PC-9 (cell line): ENCODE measurements at regions not wholly inside any gene's neighbourhood (a gene's known extent, or its start where the extent isn't known, plus 50 kb on each side); places are given as distances from the start of the nearest gene placed in this dataset.
"Not testable (repeated sequence)": the region's sequence is repeated elsewhere in the genome, so short reads cannot be mapped to it uniquely, and the experiment has no call there.

ENCODE experiments used
- BruUV-seq: library from RNA; stranded (reverse); fragments of 400-500 nt; replicated peaks from 2 replicates; lab custom pipeline; 2021; lab: Mats Ljungman, UMichigan
- CTCF ChIA-PET: fragments of 300-600 bp; sonication (Branson Sonifier 250); formaldehyde crosslinking; loops from one replicate; lab custom pipeline; 2022; ENCODE audit warnings: antibody characterized with exemption; lab: Charles Lee
- POLR2A ChIA-PET: fragments of 300-600 bp; sonication (Branson Sonifier 250); formaldehyde crosslinking; loops from one replicate; lab custom pipeline; 2022; ENCODE audit warnings: antibody characterized with exemption; ENCODE audit not compliant: unreplicated experiment; lab: Charles Lee
- DNase-seq, 2 experiments: peaks; one replicate each; pipeline versions ENCODE4 v3.0.0 to v3.0.0-alpha.2; 2015 to 2022; ENCODE audit warnings: mixed read lengths in 1 of 2
- H2AFZ ChIP-seq: fragments of 200-600 bp; sonication (generic); 2 replicates; pipeline ENCODE4 v1.8.1; 2017; ENCODE audit warnings: antibody characterized with exemption
- H3F3A ChIP-seq: fragments of 200-600 bp; sonication (generic); 2 replicates; pipeline ENCODE4 v1.8.1; 2017; ENCODE audit warnings: antibody characterized with exemption, mild to moderate bottlenecking, low read depth; ENCODE audit not compliant: insufficient read depth
- H3K27ac ChIP-seq: fragments of 200-600 bp; sonication (generic); 2 replicates; pipeline ENCODE4 v1.6.1; 2016; ENCODE audit warnings: mixed run types
- H3K27me3 ChIP-seq: fragments of 200-600 bp; sonication (generic); 2 replicates; pipeline ENCODE4 v1.6.1; 2016; ENCODE audit warnings: low read depth, mixed run types; ENCODE audit not compliant: insufficient read depth
- H3K36me3 ChIP-seq: fragments of 200-600 bp; sonication (generic); 2 replicates; pipeline ENCODE4 v1.6.1; 2016; ENCODE audit warnings: low read depth, mixed run types
- H3K4me1 ChIP-seq: fragments of 200-600 bp; sonication (generic); replicated peaks from 2 replicates; pipeline ENCODE4 v1.6.1; 2016; ENCODE audit warnings: mixed run types; ENCODE audit not compliant: insufficient read depth
- H3K4me2 ChIP-seq: fragments of 200-600 bp; sonication (generic); 2 replicates; pipeline ENCODE4 v1.6.1; 2017; ENCODE audit warnings: mixed run types
- H3K4me3 ChIP-seq: fragments of 200-600 bp; sonication (generic); 2 replicates; pipeline ENCODE4 v1.6.1; 2016; ENCODE audit warnings: mixed run types
- H3K79me2 ChIP-seq: fragments of 200-600 bp; sonication (generic); 2 replicates; pipeline ENCODE4 v1.6.1; 2017; ENCODE audit warnings: low read depth, mixed run types
- H3K9me2 ChIP-seq: fragments of 200-600 bp; sonication (generic); 2 replicates; pipeline ENCODE4 v1.8.1; 2017; ENCODE audit warnings: mild to moderate bottlenecking; ENCODE audit not compliant: insufficient read depth
- H3K9me3 ChIP-seq: fragments of 200-600 bp; sonication (generic); 2 replicates; pipeline ENCODE4 v1.8.1; 2016; ENCODE audit warnings: low read depth; ENCODE audit not compliant: insufficient read depth
- H4K20me1 ChIP-seq: fragments of 200-600 bp; sonication (generic); 2 replicates; pipeline ENCODE4 v1.8.1; 2017; ENCODE audit not compliant: insufficient read depth
- CTCF ChIP-seq: fragments of 200-600 bp; sonication (generic); conservative IDR thresholded peaks from 2 replicates; pipeline ENCODE4 v1.6.1; 2017; ENCODE audit warnings: mixed run types, antibody characterized with exemption, mild to moderate bottlenecking, moderate library complexity
- EZH2 ChIP-seq: fragments of 200-600 bp; sonication (generic); IDR thresholded peaks from 2 replicates; pipeline ENCODE4 v1.8.0; 2017; ENCODE audit warnings: antibody characterized with exemption, low read depth
- intact Hi-C: fragments of 100-400 bp; cut with micrococcal nuclease; formaldehyde crosslinking; loops from one replicate; pipeline ENCODE4 v1.10.0; 2022; ENCODE audit not compliant: unreplicated experiment

GRCh38 chr2:16390561-16390960 is 275.1 kb downstream of the CYRIA start:
- Histone ChIP-seq H3F3A (no peaks in the 10 kb centered on the region), H3K4me3 (no peak overlapping the region), H3K27me3 (peaks cover 56% of the 10 kb centered on the region), H2AFZ (no peak overlapping the region), H3K4me1 (no peaks in the 10 kb centered on the region), H4K20me1 (no peaks in the 10 kb centered on the region), H3K9me2 (no peaks in the 10 kb centered on the region), H3K27ac (no peak overlapping the region), H3K36me3 (no peaks in the 10 kb centered on the region), H3K4me2 (no peak overlapping the region), H3K9me3 (no peaks in the 10 kb centered on the region), H3K79me2 (no peaks in the 10 kb centered on the region)
- ChIA-PET POLR2A (no interaction called here), CTCF (no interaction called here)
- intact Hi-C loops, result no loop called here
- no peak for DNase-seq
- TF ChIP-seq CTCF (no peak), EZH2 (no peak)
- no TSS peak for BruUV-seq

GRCh38 chr2:16389611-16390010 is 276.0 kb downstream of the CYRIA start:
- Histone ChIP-seq H2AFZ (no peak overlapping the region), H3K27me3 (peaks cover 56% of the 10 kb centered on the region), H3K9me3 (no peaks in the 10 kb centered on the region), H3K9me2 (no peaks in the 10 kb centered on the region), H3K79me2 (no peaks in the 10 kb centered on the region), H3K36me3 (no peaks in the 10 kb centered on the region), H3K4me2 (no peak overlapping the region), H4K20me1 (no peaks in the 10 kb centered on the region), H3K4me1 (no peaks in the 10 kb centered on the region), H3K27ac (no peak overlapping the region), H3F3A (no peaks in the 10 kb centered on the region), H3K4me3 (no peak overlapping the region)
- DNase-seq, result no peak
- BruUV-seq, result no TSS peak
- no peak for TF ChIP-seq CTCF
- TF ChIP-seq EZH2, result no peak
- ChIA-PET POLR2A (no interaction called here), CTCF (no interaction called here)
- intact Hi-C loops, result no loop called here

GRCh38 chr2:16388199-16388830 is 277.3 kb downstream of the CYRIA start:
- H3K79me2 ChIP-seq, H3K9me2 ChIP-seq, DNase-seq, H3K36me3 ChIP-seq, H3K4me3 ChIP-seq, H3K4me2 ChIP-seq, CTCF ChIA-PET, H3F3A ChIP-seq, H3K9me3 ChIP-seq, H2AFZ ChIP-seq, H3K4me1 ChIP-seq, intact Hi-C loops, H3K27ac ChIP-seq, BruUV-seq, POLR2A ChIA-PET, H4K20me1 ChIP-seq: not testable (repeated sequence)
- peaks cover 47% of the 10 kb centered on the region for H3K27me3 ChIP-seq

- Histone ChIP-seq H2AFZ (no peak overlapping the region), H3K27me3 (peaks cover 39% of the 10 kb centered on the region), H3K9me3 (no peaks in the 10 kb centered on the region), H3K4me3 (no peak overlapping the region), H3K79me2 (no peaks in the 10 kb centered on the region), H3K27ac (no peak overlapping the region), H4K20me1 (no peaks in the 10 kb centered on the region), H3F3A (no peaks in the 10 kb centered on the region), H3K4me2 (no peak overlapping the region), H3K4me1 (no peaks in the 10 kb centered on the region), H3K36me3 (no peaks in the 10 kb centered on the region), H3K9me2 (no peaks in the 10 kb centered on the region)
- DNase-seq, result no peak
- POLR2A ChIA-PET, result no interaction called here
- TF ChIP-seq EZH2 (no peak), CTCF (no peak)
- intact Hi-C loops, result no loop called here
- CTCF ChIA-PET, result no interaction called here
- no TSS peak for BruUV-seq
Measured at GRCh38 chr2:16387461-16387984, 278.1 kb downstream of the CYRIA start.
